ENCODE measurements at regions not wholly inside any gene's neighbourhood (a gene's known extent, or its start where the extent isn't known, plus 50 kb on each side); places are given as distances from the start of the nearest gene placed in this dataset.

DNA sequence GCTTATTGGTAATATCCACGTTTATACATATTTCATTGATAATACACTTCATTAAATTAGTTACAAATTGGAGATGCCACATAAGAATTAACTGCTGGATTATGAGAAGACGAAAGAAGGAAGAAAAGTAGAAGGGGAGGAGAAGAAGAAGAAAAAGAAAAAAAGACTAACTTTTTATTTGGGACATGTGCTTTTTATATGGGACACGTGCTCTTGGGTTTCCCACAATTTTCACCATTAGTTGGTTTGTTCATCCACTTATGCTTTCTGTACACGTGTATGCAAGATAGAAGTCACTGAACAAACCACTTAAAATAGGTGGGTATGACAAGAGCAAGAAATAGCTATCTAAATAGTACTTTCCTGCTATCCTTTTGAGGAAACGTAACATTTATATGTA lies 98.6 kb downstream of the MRPS30 start:
- no peak overlapping the region for H3K4me3 ChIP-seq (ENCODE audit: low read depth, low read length)
- TF ChIP-seq, protein P1, sequence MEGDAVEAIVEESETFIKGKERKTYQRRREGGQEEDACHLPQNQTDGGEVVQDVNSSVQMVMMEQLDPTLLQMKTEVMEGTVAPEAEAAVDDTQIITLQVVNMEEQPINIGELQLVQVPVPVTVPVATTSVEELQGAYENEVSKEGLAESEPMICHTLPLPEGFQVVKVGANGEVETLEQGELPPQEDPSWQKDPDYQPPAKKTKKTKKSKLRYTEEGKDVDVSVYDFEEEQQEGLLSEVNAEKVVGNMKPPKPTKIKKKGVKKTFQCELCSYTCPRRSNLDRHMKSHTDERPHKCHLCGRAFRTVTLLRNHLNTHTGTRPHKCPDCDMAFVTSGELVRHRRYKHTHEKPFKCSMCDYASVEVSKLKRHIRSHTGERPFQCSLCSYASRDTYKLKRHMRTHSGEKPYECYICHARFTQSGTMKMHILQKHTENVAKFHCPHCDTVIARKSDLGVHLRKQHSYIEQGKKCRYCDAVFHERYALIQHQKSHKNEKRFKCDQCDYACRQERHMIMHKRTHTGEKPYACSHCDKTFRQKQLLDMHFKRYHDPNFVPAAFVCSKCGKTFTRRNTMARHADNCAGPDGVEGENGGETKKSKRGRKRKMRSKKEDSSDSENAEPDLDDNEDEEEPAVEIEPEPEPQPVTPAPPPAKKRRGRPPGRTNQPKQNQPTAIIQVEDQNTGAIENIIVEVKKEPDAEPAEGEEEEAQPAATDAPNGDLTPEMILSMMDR (IDR thresholded peaks at IDR 0.05; ENCODE audit: low read depth, low read length): no peak
- in situ Hi-C loops (cut with HindIII; ENCODE audit: low sequenced_read_pairs): no loop called here
- no peak for DNase-seq (ENCODE audit: low read depth, low spot score)

DNA sequence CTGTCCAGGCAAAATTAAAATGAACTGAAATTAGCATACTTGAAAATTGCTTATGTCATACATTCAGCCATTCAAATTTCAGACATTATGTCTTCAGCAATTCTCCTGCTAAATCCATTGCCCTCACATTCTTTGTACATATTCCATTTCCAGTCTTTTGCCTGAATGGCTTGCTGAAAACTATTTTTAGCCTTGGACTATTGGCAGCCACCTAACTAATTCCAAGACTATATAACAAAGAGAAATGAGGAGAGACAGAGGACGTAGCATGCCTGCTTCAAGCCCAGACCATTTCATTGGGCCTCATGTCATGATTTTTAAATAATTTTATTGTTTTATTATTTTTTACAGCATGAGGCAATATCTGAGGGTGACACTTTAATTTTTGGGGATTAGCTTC lies 100.3 kb downstream of the MRPS30 start:
- TF ChIP-seq, protein P1 (IDR thresholded peaks at IDR 0.05; ENCODE audit: low read depth, low read length): no peak
- no peak overlapping the region for H3K4me3 ChIP-seq (ENCODE audit: low read depth, low read length)
- in situ Hi-C loops (cut with HindIII; ENCODE audit: low sequenced_read_pairs): no loop called here
- no peak for DNase-seq (ENCODE audit: low read depth, low spot score)

DNA sequence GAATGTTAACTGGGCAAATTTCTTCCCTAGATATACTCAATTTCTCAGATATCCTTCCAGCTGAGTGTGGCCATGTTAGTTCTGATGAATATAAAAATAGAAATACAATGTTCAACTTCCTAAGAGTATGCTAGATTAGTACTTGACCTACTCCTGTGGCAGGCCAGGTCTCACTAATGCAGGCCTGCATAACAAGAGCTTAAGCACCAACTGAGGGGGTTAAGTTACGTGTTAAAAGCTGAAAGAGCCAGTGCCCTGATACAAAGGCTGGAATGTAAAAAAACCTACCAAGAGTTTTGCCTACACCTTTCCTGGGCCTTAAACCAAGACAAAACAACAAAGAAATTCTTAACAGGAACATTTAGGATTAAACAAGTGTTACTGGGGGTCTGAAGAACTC lies 102.8 kb downstream of the MRPS30 start:
- in situ Hi-C loops (cut with HindIII; ENCODE audit: low sequenced_read_pairs): no loop called here
- no peak overlapping the region for H3K4me3 ChIP-seq (ENCODE audit: low read depth, low read length)
- TF ChIP-seq, protein P1 (IDR thresholded peaks at IDR 0.05; ENCODE audit: low read depth, low read length): no peak
- DNase-seq (ENCODE audit: low read depth, low spot score): no peak

DNA sequence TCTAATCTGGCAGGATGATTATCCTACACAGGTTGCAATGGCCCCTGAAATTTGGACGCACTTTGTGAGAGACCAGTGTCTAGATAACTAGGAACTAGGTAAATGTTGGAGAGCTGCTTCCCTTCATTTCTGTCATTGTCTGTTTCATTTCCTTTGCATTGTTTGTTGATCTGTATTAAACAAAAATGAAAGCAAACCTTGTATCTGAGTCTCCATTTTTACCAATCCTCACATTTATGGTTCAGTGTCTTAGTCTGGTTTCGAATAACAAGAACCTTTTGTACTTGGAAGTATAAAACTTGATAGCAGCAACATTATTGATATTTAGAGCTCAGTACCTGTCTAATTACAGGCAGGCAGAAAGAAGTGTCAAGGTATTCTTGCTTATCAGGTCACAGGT lies 105.5 kb downstream of the MRPS30 start:
- TF ChIP-seq, protein P1 (IDR thresholded peaks at IDR 0.05; ENCODE audit: low read depth, low read length): no peak
- in situ Hi-C loops (cut with HindIII; ENCODE audit: low sequenced_read_pairs): no loop called here
- no peak for DNase-seq (ENCODE audit: low read depth, low spot score)
- no peak overlapping the region for H3K4me3 ChIP-seq (ENCODE audit: low read depth, low read length)

DNA sequence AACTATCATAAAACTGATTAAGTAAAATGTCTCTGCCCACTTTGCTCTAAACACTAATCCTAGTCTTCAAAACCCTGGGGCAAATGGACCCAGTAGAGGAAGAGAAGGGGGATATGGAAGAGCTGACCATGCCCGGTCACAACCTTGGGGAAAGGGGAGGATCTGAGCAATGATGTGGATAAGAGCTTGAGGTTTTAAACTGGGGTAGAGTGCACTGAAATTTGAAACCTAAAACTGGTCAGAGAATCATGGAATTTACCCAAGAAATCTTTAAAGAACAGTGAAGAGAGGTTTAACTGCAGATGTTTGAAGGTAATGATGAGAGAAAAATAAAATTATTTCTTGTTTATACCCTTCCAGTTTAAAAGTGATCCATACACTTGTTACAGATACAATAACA lies 110.8 kb downstream of the MRPS30 start:
- DNase-seq (ENCODE audit: low read depth, low spot score): peak; percentile 3
- H3K4me3 ChIP-seq (ENCODE audit: low read depth, low read length): no peak overlapping the region
- TF ChIP-seq, protein P1 (IDR thresholded peaks at IDR 0.05; ENCODE audit: low read depth, low read length): no peak
- in situ Hi-C loops (cut with HindIII; ENCODE audit: low sequenced_read_pairs): no loop called here

DNA sequence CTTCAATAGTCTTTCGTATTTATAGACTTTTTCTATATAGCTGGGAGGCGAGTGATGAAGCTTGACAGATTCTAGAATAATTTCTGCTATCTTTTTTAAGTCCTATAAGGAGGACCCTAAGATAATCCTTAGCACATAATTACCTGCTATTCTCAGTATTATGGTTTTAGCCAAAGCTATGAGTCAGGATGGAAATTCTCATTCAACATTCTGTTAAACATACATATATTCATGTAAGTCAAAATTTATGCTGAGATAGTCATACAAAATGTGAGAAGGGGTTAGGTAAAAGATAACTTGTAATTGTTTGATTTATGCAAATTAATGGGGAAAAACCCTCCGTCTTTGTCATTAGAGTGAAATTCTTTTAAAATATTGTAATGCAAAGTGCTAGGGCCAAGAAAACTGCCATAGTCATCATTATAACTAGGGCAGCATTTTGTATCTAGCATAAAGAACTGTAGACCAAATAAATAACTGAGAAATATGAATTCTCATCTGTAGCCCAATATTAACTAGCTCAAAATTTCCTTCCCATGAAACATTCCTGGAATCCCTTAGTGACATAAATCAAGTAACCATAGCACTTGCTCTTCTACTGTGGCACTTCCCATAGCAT lies 118.5 kb downstream of the MRPS30 start:
- in situ Hi-C loops (cut with HindIII; ENCODE audit: low sequenced_read_pairs): no loop called here
- DNase-seq (ENCODE audit: low read depth, low spot score): no peak
- TF ChIP-seq, protein P1 (IDR thresholded peaks at IDR 0.05; ENCODE audit: low read depth, low read length): no peak
- no peak overlapping the region for H3K4me3 ChIP-seq (ENCODE audit: low read depth, low read length)

Measured in astrocyte of the spinal cord (primary cell).